ENCODE measurements at regions not wholly inside any gene's neighbourhood (a gene's known extent, or its start where the extent isn't known, plus 50 kb on each side); places are given as distances from the start of the nearest gene placed in this dataset.

DNA sequence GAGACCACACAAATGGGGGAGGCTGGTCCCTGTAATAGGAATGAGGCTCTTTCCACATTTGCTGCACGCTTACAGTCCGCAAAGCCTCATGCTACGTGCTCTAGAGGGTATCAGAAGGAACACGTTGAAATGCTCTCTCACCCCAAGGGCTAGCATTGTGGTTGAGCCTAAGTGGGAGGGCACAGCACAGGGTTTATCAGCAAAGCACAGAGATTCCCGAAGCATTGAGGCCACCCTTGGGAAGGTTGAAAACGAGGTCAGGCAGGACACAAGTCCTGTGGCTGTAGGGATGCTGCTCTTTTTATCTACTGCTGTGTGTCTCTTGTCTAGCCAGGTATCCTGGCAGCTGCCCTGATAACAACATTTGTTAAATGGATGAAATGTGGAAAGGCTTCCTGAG is 378.3 kb downstream of the EN1 start:
- no peak overlapping the region for H2AK5ac ChIP-seq (ENCODE audit: low read length, severe bottlenecking)
- H2BK5ac ChIP-seq (ENCODE audit: low read depth, low read length, poor library complexity, severe bottlenecking): no peak overlapping the region
- H3K9ac ChIP-seq (ENCODE audit: low read length): no peak overlapping the region
- no peak for DNase-seq
- WGBS: 40% methylated on average over 6 of the region's 6 CpGs
- H3K23ac ChIP-seq (ENCODE audit: low read length in 2 of 2): no peak overlapping the region
- no peaks in the 10 kb centered on the region for H3K79me1 ChIP-seq (replicated peaks; ENCODE audit: low read length, poor library complexity, severe bottlenecking)
- H3K4me3 ChIP-seq (ENCODE audit: insufficient read depth in 1 of 2, low read depth in 1 of 2, low read length in 2 of 2): no peak overlapping the region
- no peaks in the 10 kb centered on the region for H3K4me1 ChIP-seq (ENCODE audit: control insufficient read depth, insufficient read depth, low read depth, low read length)
- no peak overlapping the region for H2BK12ac ChIP-seq (ENCODE audit: low read length in 2 of 2)
- no peak overlapping the region for H2AFZ ChIP-seq (ENCODE audit: low read depth, low read length)
- no peaks in the 10 kb centered on the region for H3K27me3 ChIP-seq (ENCODE audit: control insufficient read depth in 1 of 2, insufficient read depth in 1 of 2, low read length in 2 of 2)
- no peak overlapping the region for H4K8ac ChIP-seq (ENCODE audit: low read length)
- H3K18ac ChIP-seq (ENCODE audit: low read depth in 1 of 2, low read length in 2 of 2): no peak overlapping the region
- no peak overlapping the region for H4K91ac ChIP-seq (ENCODE audit: low read length)
- no peaks in the 10 kb centered on the region for H3K36me3 ChIP-seq (ENCODE audit: control insufficient read depth in 1 of 2, insufficient read depth in 2 of 2, low read depth in 1 of 2, low read length in 2 of 2)
- no peak overlapping the region for H3K4me2 ChIP-seq (ENCODE audit: low read length, poor library complexity, severe bottlenecking)
- H3K4ac ChIP-seq (ENCODE audit: low read depth in 1 of 2, low read length in 2 of 2): no peak overlapping the region
- H3K9me3 ChIP-seq (ENCODE audit: control insufficient read depth, low read length): no peaks in the 10 kb centered on the region
- H2BK15ac ChIP-seq (ENCODE audit: low read depth, poor library complexity, severe bottlenecking): no peak overlapping the region
- no peak overlapping the region for H2BK120ac ChIP-seq (ENCODE audit: low read depth, low read length)
- H3K27ac ChIP-seq (ENCODE audit: low read length, poor library complexity, severe bottlenecking): no peak overlapping the region
- H3K14ac ChIP-seq (ENCODE audit: low read length in 2 of 2): no peak overlapping the region

DNA sequence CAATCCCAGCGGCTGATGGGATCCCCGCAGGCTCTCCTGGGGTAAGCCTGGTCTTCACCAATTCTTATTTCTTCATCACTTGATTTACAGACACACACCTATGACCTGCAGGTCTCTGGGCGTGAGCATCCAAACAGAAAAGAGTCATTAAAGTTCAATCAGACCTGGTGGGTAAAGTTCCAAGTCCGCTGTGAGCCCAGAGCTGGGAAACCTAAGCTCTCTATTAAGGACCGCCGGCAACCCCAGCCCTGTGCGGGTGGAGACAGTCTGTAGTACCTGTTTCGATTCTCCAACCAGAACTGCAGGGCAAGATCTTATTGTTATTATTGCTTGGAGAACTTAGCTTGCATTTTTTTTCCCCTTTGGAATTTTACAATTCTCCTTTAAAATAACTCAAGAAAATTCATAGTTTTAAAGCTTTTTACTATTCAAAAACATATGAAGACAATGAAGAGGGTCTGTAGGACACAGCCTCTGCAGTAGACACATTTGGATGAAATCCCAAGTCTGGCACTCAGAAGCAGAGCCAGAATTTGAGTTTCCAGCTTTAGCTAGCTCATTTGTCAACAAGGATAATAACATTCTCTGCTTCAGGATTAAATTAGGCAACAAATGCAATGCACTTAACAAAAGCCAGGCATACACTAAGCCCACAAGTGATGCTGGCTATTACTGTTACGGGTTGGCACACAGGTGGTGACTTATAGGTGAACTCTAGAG is 376.4 kb downstream of the INSIG2 start:
- Histone ChIP-seq H2AK5ac (ENCODE audit: low read length, severe bottlenecking) (no peak overlapping the region), H3K27me3 (ENCODE audit: control insufficient read depth in 1 of 2, insufficient read depth in 1 of 2, low read length in 2 of 2) (no peaks in the 10 kb centered on the region), H4K91ac (ENCODE audit: low read length) (no peak overlapping the region), H3K23ac (ENCODE audit: low read length in 2 of 2) (no peak overlapping the region), H2BK120ac (ENCODE audit: low read depth, low read length) (no peak overlapping the region), H3K4me3 (ENCODE audit: insufficient read depth in 1 of 2, low read depth in 1 of 2, low read length in 2 of 2) (peak overlapping the region in 1 of 2 experiments; percentile 59), H3K9me3 (ENCODE audit: control insufficient read depth, low read length) (no peaks in the 10 kb centered on the region), H2BK15ac (ENCODE audit: low read depth, poor library complexity, severe bottlenecking) (no peak overlapping the region), H4K8ac (ENCODE audit: low read length) (no peak overlapping the region), H3K14ac (ENCODE audit: low read length in 2 of 2) (no peak overlapping the region), H3K36me3 (ENCODE audit: control insufficient read depth in 1 of 2, insufficient read depth in 2 of 2, low read depth in 1 of 2, low read length in 2 of 2) (no peaks in the 10 kb centered on the region), H3K9ac (ENCODE audit: low read length) (no peak overlapping the region), H2BK5ac (ENCODE audit: low read depth, low read length, poor library complexity, severe bottlenecking) (no peak overlapping the region), H3K4ac (ENCODE audit: low read depth in 1 of 2, low read length in 2 of 2) (no peak overlapping the region), H2AFZ (ENCODE audit: low read depth, low read length) (no peak overlapping the region), H3K79me1 (replicated peaks; ENCODE audit: low read length, poor library complexity, severe bottlenecking) (no peaks in the 10 kb centered on the region), H3K18ac (ENCODE audit: low read depth in 1 of 2, low read length in 2 of 2) (no peak overlapping the region), H3K4me2 (ENCODE audit: low read length, poor library complexity, severe bottlenecking) (no peak overlapping the region), H3K27ac (ENCODE audit: low read length, poor library complexity, severe bottlenecking) (no peak overlapping the region), H3K4me1 (ENCODE audit: control insufficient read depth, insufficient read depth, low read depth, low read length) (no peaks in the 10 kb centered on the region), H2BK12ac (ENCODE audit: low read length in 2 of 2) (no peak overlapping the region)
- DNase-seq: no peak
- WGBS: 89% methylated on average over 8 of the region's 9 CpGs

DNA sequence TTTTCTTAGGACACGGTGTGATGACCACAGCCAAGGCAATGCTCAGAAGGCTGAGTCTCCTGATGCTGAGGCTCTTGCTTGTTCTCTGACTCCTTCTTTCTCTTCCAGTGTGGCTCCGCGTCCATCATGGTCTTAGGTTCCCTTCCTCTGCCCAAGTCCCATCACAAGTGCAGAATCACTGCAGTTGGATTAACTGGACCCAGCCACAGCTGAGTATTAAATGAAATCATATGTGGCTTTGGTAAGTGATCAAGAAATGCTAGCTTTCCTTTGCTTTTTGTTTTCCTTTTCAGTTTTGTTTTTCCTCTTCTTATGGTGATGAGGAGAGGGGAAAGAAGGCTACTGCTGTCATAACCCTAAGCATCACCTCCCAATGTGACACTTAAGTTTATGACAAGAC is 375.8 kb downstream of the INSIG2 start:
- H3K4me1 ChIP-seq (ENCODE audit: control insufficient read depth, insufficient read depth, low read depth, low read length): no peaks in the 10 kb centered on the region
- H3K79me1 ChIP-seq (replicated peaks; ENCODE audit: low read length, poor library complexity, severe bottlenecking): no peaks in the 10 kb centered on the region
- H3K9ac ChIP-seq (ENCODE audit: low read length): no peak overlapping the region
- H2BK15ac ChIP-seq (ENCODE audit: low read depth, poor library complexity, severe bottlenecking): no peak overlapping the region
- H3K4me3 ChIP-seq (ENCODE audit: insufficient read depth in 1 of 2, low read depth in 1 of 2, low read length in 2 of 2): peak overlapping the region in 1 of 2 experiments; percentile 59
- H2BK5ac ChIP-seq (ENCODE audit: low read depth, low read length, poor library complexity, severe bottlenecking): no peak overlapping the region
- H3K27me3 ChIP-seq (ENCODE audit: control insufficient read depth in 1 of 2, insufficient read depth in 1 of 2, low read length in 2 of 2): no peaks in the 10 kb centered on the region
- no peak for DNase-seq
- no peak overlapping the region for H4K91ac ChIP-seq (ENCODE audit: low read length)
- H4K8ac ChIP-seq (ENCODE audit: low read length): no peak overlapping the region
- H3K36me3 ChIP-seq (ENCODE audit: control insufficient read depth in 1 of 2, insufficient read depth in 2 of 2, low read depth in 1 of 2, low read length in 2 of 2): no peaks in the 10 kb centered on the region
- H3K27ac ChIP-seq (ENCODE audit: low read length, poor library complexity, severe bottlenecking): no peak overlapping the region
- WGBS: 93% methylated on average over 3 of the region's 3 CpGs
- H3K4me2 ChIP-seq (ENCODE audit: low read length, poor library complexity, severe bottlenecking): no peak overlapping the region
- no peak overlapping the region for H3K14ac ChIP-seq (ENCODE audit: low read length in 2 of 2)
- H3K18ac ChIP-seq (ENCODE audit: low read depth in 1 of 2, low read length in 2 of 2): no peak overlapping the region
- no peak overlapping the region for H3K4ac ChIP-seq (ENCODE audit: low read depth in 1 of 2, low read length in 2 of 2)
- H2AFZ ChIP-seq (ENCODE audit: low read depth, low read length): no peak overlapping the region
- no peak overlapping the region for H2BK12ac ChIP-seq (ENCODE audit: low read length in 2 of 2)
- no peak overlapping the region for H3K23ac ChIP-seq (ENCODE audit: low read length in 2 of 2)
- H2BK120ac ChIP-seq (ENCODE audit: low read depth, low read length): no peak overlapping the region
- H2AK5ac ChIP-seq (ENCODE audit: low read length, severe bottlenecking): no peak overlapping the region
- H3K9me3 ChIP-seq (ENCODE audit: control insufficient read depth, low read length): no peaks in the 10 kb centered on the region

DNA sequence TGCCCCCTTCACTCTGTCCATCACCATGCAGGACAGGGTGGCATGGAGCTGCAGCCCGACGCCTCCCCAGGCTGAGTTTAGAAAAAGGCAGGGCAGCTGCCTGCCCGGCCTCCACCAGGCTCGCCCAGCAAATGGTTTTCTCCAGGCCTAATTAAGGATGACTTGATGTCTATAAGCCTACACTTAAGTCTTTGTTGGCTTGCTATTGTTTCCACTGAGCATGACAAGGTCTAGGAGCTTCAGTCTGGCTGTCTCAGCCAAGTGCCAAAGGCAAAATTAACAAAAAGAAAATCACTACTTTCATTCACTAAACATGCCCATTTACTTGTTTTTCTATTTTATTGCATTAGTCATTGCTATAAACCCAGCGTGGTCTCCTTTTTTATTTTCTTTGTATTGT is 372.2 kb downstream of the INSIG2 start:
- H3K9me3 ChIP-seq (ENCODE audit: control insufficient read depth, low read length): no peaks in the 10 kb centered on the region
- no peak overlapping the region for H3K27ac ChIP-seq (ENCODE audit: low read length, poor library complexity, severe bottlenecking)
- H3K4me3 ChIP-seq (ENCODE audit: insufficient read depth in 1 of 2, low read depth in 1 of 2, low read length in 2 of 2): no peak overlapping the region
- no peak overlapping the region for H2AK5ac ChIP-seq (ENCODE audit: low read length, severe bottlenecking)
- H2AFZ ChIP-seq (ENCODE audit: low read depth, low read length): no peak overlapping the region
- H3K79me1 ChIP-seq (replicated peaks; ENCODE audit: low read length, poor library complexity, severe bottlenecking): no peaks in the 10 kb centered on the region
- no peak overlapping the region for H2BK5ac ChIP-seq (ENCODE audit: low read depth, low read length, poor library complexity, severe bottlenecking)
- no peak overlapping the region for H2BK12ac ChIP-seq (ENCODE audit: low read length in 2 of 2)
- H3K27me3 ChIP-seq (ENCODE audit: control insufficient read depth in 1 of 2, insufficient read depth in 1 of 2, low read length in 2 of 2): peaks cover 0 to 23% of the 10 kb centered on the region in 2 experiments
- no peak overlapping the region for H2BK15ac ChIP-seq (ENCODE audit: low read depth, poor library complexity, severe bottlenecking)
- no peaks in the 10 kb centered on the region for H3K4me1 ChIP-seq (ENCODE audit: control insufficient read depth, insufficient read depth, low read depth, low read length)
- no peak overlapping the region for H4K91ac ChIP-seq (ENCODE audit: low read length)
- no peak overlapping the region for H3K4me2 ChIP-seq (ENCODE audit: low read length, poor library complexity, severe bottlenecking)
- no peaks in the 10 kb centered on the region for H3K36me3 ChIP-seq (ENCODE audit: control insufficient read depth in 1 of 2, insufficient read depth in 2 of 2, low read depth in 1 of 2, low read length in 2 of 2)
- H3K18ac ChIP-seq (ENCODE audit: low read depth in 1 of 2, low read length in 2 of 2): no peak overlapping the region
- DNase-seq: no peak
- H3K14ac ChIP-seq (ENCODE audit: low read length in 2 of 2): no peak overlapping the region
- H3K4ac ChIP-seq (ENCODE audit: low read depth in 1 of 2, low read length in 2 of 2): no peak overlapping the region
- 78% methylated on average over 5 of the region's 5 CpGs for WGBS
- H2BK120ac ChIP-seq (ENCODE audit: low read depth, low read length): no peak overlapping the region
- H3K9ac ChIP-seq (ENCODE audit: low read length): no peak overlapping the region
- no peak overlapping the region for H3K23ac ChIP-seq (ENCODE audit: low read length in 2 of 2)
- H4K8ac ChIP-seq (ENCODE audit: low read length): no peak overlapping the region
